ENCODE measurements at regions not wholly inside any gene's neighbourhood (a gene's known extent, or its start where the extent isn't known, plus 50 kb on each side); places are given as distances from the start of the nearest gene placed in this dataset.
A peak's percentile ranks its signal among the peaks of the same experiment; 100 is the strongest.

- Histone ChIP-seq H3K27me3 (ENCODE audit: low read length) (no peaks in the 10 kb centered on the region), H2AFZ (ENCODE audit: low read length) (no peak overlapping the region), H3K9me2 (replicated peaks; ENCODE audit: low read length) (no peaks in the 10 kb centered on the region), H3K27ac (ENCODE audit: low read length) (no peak overlapping the region), H3K36me3 (ENCODE audit: low read depth, low read length) (no peaks in the 10 kb centered on the region), H3K4me1 (ENCODE audit: insufficient read depth, low read length) (no peaks in the 10 kb centered on the region), H3K9ac (ENCODE audit: low read length) (no peak overlapping the region), H4K20me1 (ENCODE audit: low read length) (no peaks in the 10 kb centered on the region), H3K9me3 (ENCODE audit: low read length) (no peaks in the 10 kb centered on the region), H3F3A (ENCODE audit: low read length, unreplicated experiment) (no peaks in the 10 kb centered on the region), H3K79me2 (ENCODE audit: low read length) (no peaks in the 10 kb centered on the region), H3K4me3 (ENCODE audit: low read length) (no peak overlapping the region), H3K4me2 (ENCODE audit: low read length) (no peak overlapping the region)
- no TSS peak for BruUV-seq (replicated peaks)
- TF ChIP-seq, protein P1, sequence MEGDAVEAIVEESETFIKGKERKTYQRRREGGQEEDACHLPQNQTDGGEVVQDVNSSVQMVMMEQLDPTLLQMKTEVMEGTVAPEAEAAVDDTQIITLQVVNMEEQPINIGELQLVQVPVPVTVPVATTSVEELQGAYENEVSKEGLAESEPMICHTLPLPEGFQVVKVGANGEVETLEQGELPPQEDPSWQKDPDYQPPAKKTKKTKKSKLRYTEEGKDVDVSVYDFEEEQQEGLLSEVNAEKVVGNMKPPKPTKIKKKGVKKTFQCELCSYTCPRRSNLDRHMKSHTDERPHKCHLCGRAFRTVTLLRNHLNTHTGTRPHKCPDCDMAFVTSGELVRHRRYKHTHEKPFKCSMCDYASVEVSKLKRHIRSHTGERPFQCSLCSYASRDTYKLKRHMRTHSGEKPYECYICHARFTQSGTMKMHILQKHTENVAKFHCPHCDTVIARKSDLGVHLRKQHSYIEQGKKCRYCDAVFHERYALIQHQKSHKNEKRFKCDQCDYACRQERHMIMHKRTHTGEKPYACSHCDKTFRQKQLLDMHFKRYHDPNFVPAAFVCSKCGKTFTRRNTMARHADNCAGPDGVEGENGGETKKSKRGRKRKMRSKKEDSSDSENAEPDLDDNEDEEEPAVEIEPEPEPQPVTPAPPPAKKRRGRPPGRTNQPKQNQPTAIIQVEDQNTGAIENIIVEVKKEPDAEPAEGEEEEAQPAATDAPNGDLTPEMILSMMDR (conservative IDR thresholded peaks at IDR 0.05; ENCODE audit: low read depth, low read length), result no peak
- TF ChIP-seq EZH2 (IDR thresholded peaks at IDR 0.05; ENCODE audit: low read length, unreplicated experiment) (no peak), EZH2phosphoT487 (IDR thresholded peaks at IDR 0.05; ENCODE audit: borderline replicate concordance, low read length) (no peak)
- DNase-seq, result no peak
- no peak for ATAC-seq
- ChIA-PET CTCF (no interaction called here), POLR2A (ENCODE audit: unreplicated experiment) (no interaction called here)
- intact Hi-C loops (cut with micrococcal nuclease), result no loop called here
Measured at GRCh38 chr7:108794466-108794865, 224.8 kb downstream of the DNAJB9 start.

GRCh38 chr7:108802650-108803049 lies 233.0 kb downstream of the DNAJB9 start:
- Histone ChIP-seq H3K4me2 (ENCODE audit: low read length) (no peak overlapping the region), H3K27me3 (ENCODE audit: low read length) (peaks cover 8% of the 10 kb centered on the region), H3K4me1 (ENCODE audit: insufficient read depth, low read length) (no peaks in the 10 kb centered on the region), H3K9ac (ENCODE audit: low read length) (no peak overlapping the region), H2AFZ (ENCODE audit: low read length) (no peak overlapping the region), H3K9me3 (ENCODE audit: low read length) (no peaks in the 10 kb centered on the region), H3F3A (ENCODE audit: low read length, unreplicated experiment) (no peaks in the 10 kb centered on the region), H3K36me3 (ENCODE audit: low read depth, low read length) (no peaks in the 10 kb centered on the region), H3K9me2 (replicated peaks; ENCODE audit: low read length) (no peaks in the 10 kb centered on the region), H4K20me1 (ENCODE audit: low read length) (no peaks in the 10 kb centered on the region), H3K79me2 (ENCODE audit: low read length) (no peaks in the 10 kb centered on the region), H3K27ac (ENCODE audit: low read length) (no peak overlapping the region), H3K4me3 (ENCODE audit: low read length) (no peak overlapping the region)
- TF ChIP-seq, protein P1 (conservative IDR thresholded peaks at IDR 0.05; ENCODE audit: low read depth, low read length), result no peak
- BruUV-seq (replicated peaks), result no TSS peak
- DNase-seq, result no peak
- CTCF ChIA-PET, result no interaction called here
- intact Hi-C loops (cut with micrococcal nuclease), result no loop called here
- POLR2A ChIA-PET (ENCODE audit: unreplicated experiment), result no interaction called here
- ATAC-seq, result no peak

GRCh38 chr7:108805808-108806397 lies 236.2 kb downstream of the DNAJB9 start:
- H3K4me3 ChIP-seq (ENCODE audit: low read length), result no peak overlapping the region
- H3K9me2 ChIP-seq (replicated peaks; ENCODE audit: low read length), result no peaks in the 10 kb centered on the region
- H4K20me1 ChIP-seq (ENCODE audit: low read length), result no peaks in the 10 kb centered on the region
- no peak for TF ChIP-seq EZH2phosphoT487 (IDR thresholded peaks at IDR 0.05; ENCODE audit: borderline replicate concordance, low read length)
- TF ChIP-seq, protein P1 (conservative IDR thresholded peaks at IDR 0.05; ENCODE audit: low read depth, low read length), result peak; percentile 70
- TF ChIP-seq EZH2 (IDR thresholded peaks at IDR 0.05; ENCODE audit: low read length, unreplicated experiment), result no peak
- no peaks in the 10 kb centered on the region for H3K36me3 ChIP-seq (ENCODE audit: low read depth, low read length)
- BruUV-seq (replicated peaks), result no TSS peak
- H3K27me3 ChIP-seq (ENCODE audit: low read length), result peaks cover 8% of the 10 kb centered on the region
- H3K9me3 ChIP-seq (ENCODE audit: low read length), result no peaks in the 10 kb centered on the region
- ChIA-PET CTCF (interaction anchor here (0.5 to 0.7 kb wide), 2 partner anchors 15 to 287 kb away, joined by 3 to 5 read pairs; no protein-coding TSS in a partner anchor), POLR2A (ENCODE audit: unreplicated experiment) (no interaction called here)
- H3K27ac ChIP-seq (ENCODE audit: low read length), result no peak overlapping the region
- peak overlapping the region; percentile 78 for H2AFZ ChIP-seq (ENCODE audit: low read length)
- no peaks in the 10 kb centered on the region for H3K4me1 ChIP-seq (ENCODE audit: insufficient read depth, low read length)
- ATAC-seq (no peak; the same call in 1 of the 2 replicates), DNase-seq (peak; percentile 40)
- no peaks in the 10 kb centered on the region for H3F3A ChIP-seq (ENCODE audit: low read length, unreplicated experiment)
- H3K4me2 ChIP-seq (ENCODE audit: low read length), result no peak overlapping the region
- intact Hi-C loops (cut with micrococcal nuclease), result no loop called here
- no peak overlapping the region for H3K9ac ChIP-seq (ENCODE audit: low read length)
- H3K79me2 ChIP-seq (ENCODE audit: low read length), result no peaks in the 10 kb centered on the region

Data from PC-3 (cell line).